ENCODE measurements at regions not wholly inside any gene's neighbourhood (a gene's known extent, or its start where the extent isn't known, plus 50 kb on each side); places are given as distances from the start of the nearest gene placed in this dataset.

- no peak for DNase-seq
These were observed 293.9 kb downstream of the C7orf25 start for GRCh38 chr7:42617806-42618457.

- no peak for DNase-seq
These were observed 294.7 kb downstream of the C7orf25 start for GRCh38 chr7:42617071-42617765.

GRCh38 chr7:42614636-42615035 is 297.2 kb downstream of the C7orf25 start:
- no peak for DNase-seq

DNA sequence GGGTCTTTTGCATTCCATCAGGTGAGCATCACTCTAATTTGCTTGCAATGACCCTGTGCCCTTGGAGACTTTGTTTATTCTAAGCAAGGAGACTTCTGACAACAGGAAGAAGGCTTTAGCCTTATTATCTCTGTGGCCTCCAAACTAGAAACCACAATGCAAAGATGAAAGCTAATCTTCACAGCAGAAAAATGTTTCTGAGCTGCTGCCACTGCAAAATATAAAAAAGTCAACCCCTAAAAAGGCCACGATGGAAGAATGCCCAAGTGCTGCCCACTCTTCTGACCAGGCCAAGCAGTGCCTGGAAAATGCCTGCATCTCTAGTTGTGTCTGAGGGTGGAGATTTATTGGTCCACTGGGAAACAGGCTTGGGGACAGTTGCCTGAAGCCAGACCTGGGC is 299.9 kb downstream of the C7orf25 start:
- DNase-seq: no peak

- no peak for DNase-seq
These were observed 300.5 kb downstream of the C7orf25 start for GRCh38 chr7:42611289-42611928.

- no peak for DNase-seq
These were observed 305.5 kb downstream of the C7orf25 start for GRCh38 chr7:42606193-42606905.

- DNase-seq: no peak
These were observed 306.3 kb downstream of the C7orf25 start for GRCh38 chr7:42605406-42606192.

GRCh38 chr7:42603496-42603895 is 308.4 kb downstream of the C7orf25 start:
- DNase-seq: no peak

- DNase-seq: no peak
These were observed 314.6 kb downstream of the C7orf25 start for GRCh38 chr7:42597300-42597699.

DNA sequence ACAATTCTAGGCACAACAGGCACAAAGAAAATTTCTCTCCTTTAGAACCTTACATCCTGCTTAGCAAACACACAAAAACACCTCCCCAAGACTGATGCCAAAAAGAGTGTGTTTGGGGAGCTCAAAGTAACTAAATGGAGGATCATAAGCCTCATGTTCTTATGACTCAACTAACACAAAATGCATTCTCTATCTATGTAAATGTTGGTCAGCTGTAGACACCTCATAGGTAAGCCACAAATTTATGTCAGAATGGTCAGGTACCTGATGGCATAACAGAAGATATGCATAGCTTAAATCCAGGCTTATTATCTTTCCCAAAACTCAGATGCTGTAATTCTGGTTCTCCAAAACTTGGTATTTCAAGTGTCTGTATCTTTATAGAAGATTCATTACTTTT is 315.1 kb downstream of the C7orf25 start:
- no peak for DNase-seq

DNA sequence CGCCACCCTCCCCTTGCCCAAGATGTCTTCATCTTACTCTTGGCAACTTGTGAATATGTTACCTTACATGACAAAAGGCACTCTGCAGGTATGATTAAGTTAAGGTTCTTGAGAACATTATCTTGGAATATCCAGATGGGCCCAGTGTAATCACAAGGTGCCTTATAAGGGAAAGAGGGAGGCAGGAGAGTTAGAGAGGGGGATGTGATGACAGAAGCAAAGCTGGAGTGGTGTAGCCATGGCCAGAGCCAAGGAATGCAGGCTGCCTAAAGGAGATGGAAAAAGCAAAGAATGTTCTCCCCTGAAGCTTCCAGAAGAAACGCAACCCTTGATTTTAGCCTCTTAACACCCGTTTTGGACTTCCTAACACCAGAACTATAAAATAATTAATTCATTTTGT is 318.0 kb downstream of the C7orf25 start:
- no peak for DNase-seq

DNA sequence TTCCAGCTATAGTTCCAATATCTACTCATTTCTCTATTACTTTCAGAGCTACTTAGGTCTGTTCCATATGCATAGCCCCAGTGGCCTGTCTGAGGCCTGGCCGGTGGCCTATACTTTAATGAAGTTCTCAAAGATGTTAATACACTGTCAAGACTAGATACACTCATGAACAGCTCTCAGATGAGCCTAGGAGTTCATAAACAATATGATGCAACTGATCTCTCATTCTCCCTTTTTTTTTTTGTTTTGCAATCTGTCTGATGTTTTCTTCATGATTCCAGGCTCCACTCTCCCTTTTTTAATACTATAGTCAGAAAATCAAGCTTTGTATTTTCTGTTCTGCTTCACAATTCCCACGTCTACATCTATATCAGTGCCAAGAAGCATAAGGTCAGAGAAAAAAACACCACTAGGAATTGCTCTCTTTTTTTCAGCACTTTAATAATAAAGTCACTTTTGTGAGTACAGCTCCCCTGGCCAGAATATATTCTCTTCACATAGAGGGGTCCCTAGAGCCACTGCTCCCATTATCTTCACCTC is 321.0 kb downstream of the C7orf25 start:
- DNase-seq: no peak

DNA sequence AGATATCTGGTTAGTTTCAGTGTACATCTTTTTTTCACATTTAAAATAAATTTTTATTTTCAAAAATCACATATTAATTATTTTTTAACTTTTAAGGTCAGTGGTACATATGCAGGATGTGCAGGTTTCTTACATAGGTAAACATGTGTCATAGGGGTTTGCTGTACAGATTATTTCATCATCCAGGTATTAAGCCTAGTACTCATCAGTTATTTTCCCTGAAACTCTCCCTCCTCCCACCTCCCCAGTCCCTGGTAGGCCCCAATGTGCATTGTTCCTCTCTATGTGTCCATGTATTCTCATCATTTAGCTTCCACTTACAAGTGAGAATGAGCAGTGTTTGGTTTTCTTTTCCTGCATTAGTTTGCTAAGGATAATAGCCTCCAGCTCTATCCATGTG is 323.0 kb downstream of the C7orf25 start:
- DNase-seq: no peak

- no peak for DNase-seq
These were observed 324.1 kb downstream of the C7orf25 start for GRCh38 chr7:42587806-42588205.

GRCh38 chr7:42580061-42580460 is 331.8 kb downstream of the C7orf25 start:
- DNase-seq: no peak

GRCh38 chr7:42575171-42575570 is 336.7 kb downstream of the C7orf25 start:
- no peak for DNase-seq

DNA sequence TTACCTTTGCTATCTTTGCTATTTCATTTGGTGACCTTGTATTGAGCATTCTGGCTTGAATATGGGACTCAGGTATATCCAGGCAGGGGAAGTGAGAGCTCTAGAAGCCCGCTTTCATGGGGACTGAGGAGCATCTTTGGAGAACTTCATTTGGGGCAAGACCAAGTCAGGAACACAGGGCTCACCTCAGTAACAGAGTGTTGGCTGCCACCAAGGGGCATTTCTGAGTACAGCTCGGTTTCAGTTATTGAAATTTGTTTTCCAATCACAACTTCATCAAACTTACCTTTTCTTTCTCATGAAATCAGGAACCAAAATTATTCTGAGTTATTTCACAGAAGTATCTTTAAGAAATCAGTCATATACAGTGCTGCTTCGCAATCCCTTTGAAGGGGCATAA is 337.2 kb downstream of the C7orf25 start:
- no peak for DNase-seq

DNA sequence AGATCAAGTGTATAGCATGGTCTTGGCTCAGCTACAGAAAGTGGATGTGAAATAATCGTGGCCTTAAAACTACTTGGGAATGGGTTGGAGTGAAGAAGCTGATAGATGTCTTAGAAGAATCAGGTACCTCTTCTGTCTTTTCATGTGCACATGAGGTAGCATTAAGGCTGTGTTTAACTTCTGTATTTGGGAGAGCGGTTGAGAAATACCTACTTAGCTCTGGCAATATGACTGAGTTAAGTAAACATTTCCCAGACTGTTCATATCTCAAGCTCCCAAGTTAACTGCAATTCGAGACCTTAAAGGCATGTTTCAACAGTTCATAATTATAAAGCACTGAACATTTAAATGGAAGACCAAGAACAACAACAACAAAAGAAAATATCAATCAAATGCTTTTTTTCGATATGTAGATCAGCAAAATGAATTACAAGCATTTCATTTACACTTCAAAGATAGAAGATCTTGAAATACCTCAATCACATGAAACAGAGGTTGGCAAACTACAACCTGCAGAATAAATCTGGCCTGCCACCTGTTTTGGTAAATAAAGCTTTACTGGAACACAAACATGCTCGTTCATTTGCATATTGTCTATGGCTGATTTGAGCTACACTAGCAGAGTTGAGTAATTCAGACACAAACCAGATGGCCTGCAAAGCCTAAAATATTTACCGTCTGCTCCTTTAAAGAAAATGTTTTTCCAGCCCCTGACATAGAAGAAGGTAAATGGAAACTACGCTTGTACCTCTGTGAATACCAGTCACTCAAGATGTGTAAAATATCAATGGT is 337.1 kb upstream of the GLI3 start:
- no peak for DNase-seq

DNA sequence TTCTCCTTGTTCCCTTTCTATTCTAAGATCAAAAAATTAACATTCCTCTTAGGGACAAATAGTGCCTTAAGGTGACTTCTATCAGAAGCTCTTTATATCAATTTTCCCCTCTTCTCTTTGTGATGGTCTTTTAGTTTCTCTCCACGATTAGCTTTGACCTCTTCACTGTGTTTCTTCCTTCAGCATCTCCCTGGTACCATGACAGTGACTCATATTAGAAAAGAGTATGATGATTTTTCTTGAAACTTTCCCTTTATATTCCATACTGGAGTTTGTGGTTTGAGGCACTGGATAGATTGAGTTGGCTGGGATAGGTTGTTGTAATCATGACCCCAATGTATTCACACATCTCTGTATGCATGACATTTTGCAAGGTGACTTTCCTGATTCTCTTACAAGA is 335.6 kb upstream of the GLI3 start:
- DNase-seq: no peak

- no peak for DNase-seq
These were observed 335.0 kb upstream of the GLI3 start for GRCh38 chr7:42572056-42572455.

DNA sequence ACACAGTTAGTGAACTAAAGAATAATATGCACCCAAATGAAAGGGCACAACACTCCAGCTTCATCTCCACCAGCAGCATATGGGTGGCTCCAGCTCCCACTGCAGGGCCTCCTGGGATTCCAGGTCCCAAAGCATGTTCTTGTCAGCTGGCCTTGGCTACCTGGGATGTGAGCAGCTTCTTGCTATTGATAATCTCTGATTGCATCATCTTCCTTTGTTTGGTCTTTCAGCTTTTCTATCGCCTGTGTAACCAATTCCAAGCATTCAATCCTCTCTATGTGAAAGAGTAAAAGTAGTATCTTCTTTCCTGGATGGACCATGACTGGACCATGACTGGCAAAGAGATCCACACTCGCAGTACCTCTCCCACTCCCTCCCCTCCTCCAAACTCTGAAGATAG is 333.9 kb upstream of the GLI3 start:
- DNase-seq: no peak
